HG03095 (cell line): ENCODE measurements at regions not wholly inside any gene's neighbourhood (a gene's known extent, or its start where the extent isn't known, plus 50 kb on each side); places are given as distances from the start of the nearest gene placed in this dataset.

ENCODE experiments used
- ATAC-seq: cut with Tn5 transposase; IDR thresholded peaks from one replicate; pipeline ENCODE4 v1.9.1; 2021; ENCODE audit warnings: moderate library complexity; ENCODE audit not compliant: unreplicated experiment

GRCh38 chr4:101596781-101597552 lies 193.6 kb upstream of the BANK1 start:
- no peak for ATAC-seq

- ATAC-seq: no peak
These were observed 195.9 kb upstream of the BANK1 start for GRCh38 chr4:101594588-101594987.

- no peak for ATAC-seq
These were observed 196.9 kb upstream of the BANK1 start for GRCh38 chr4:101593666-101594065.

- ATAC-seq: no peak
These were observed 206.2 kb upstream of the BANK1 start for GRCh38 chr4:101584306-101584705.

GRCh38 chr4:101563126-101563525 lies 215.8 kb upstream of the PPP3CA start:
- ATAC-seq: no peak

GRCh38 chr4:101556842-101557241 lies 209.5 kb upstream of the PPP3CA start:
- no peak for ATAC-seq

GRCh38 chr4:101555341-101555880 lies 208.1 kb upstream of the PPP3CA start:
- no peak for ATAC-seq

- no peak for ATAC-seq
These were observed 193.0 kb upstream of the PPP3CA start for GRCh38 chr4:101540336-101540735.

- ATAC-seq: no peak
These were observed 181.2 kb upstream of the PPP3CA start for GRCh38 chr4:101528526-101528925.

- ATAC-seq: peak; percentile 89
These were observed 179.9 kb upstream of the PPP3CA start for GRCh38 chr4:101527188-101527587.

GRCh38 chr4:101515566-101515965 lies 168.2 kb upstream of the PPP3CA start:
- ATAC-seq: no peak

GRCh38 chr4:101515099-101515498 lies 167.8 kb upstream of the PPP3CA start:
- ATAC-seq: no peak

GRCh38 chr4:101512416-101512815 lies 165.1 kb upstream of the PPP3CA start:
- ATAC-seq: no peak

GRCh38 chr4:101501421-101501820 lies 154.1 kb upstream of the PPP3CA start:
- no peak for ATAC-seq

GRCh38 chr4:101500742-101501141 lies 153.4 kb upstream of the PPP3CA start:
- ATAC-seq: no peak

GRCh38 chr4:101475246-101475645 lies 127.9 kb upstream of the PPP3CA start:
- ATAC-seq: no peak

- ATAC-seq: no peak
These were observed 123.9 kb upstream of the PPP3CA start for GRCh38 chr4:101471201-101471600.

GRCh38 chr4:101464596-101464995 lies 117.3 kb upstream of the PPP3CA start:
- no peak for ATAC-seq

GRCh38 chr4:101458914-101459313 lies 111.6 kb upstream of the PPP3CA start:
- ATAC-seq: no peak

- no peak for ATAC-seq
These were observed 111.1 kb upstream of the PPP3CA start for GRCh38 chr4:101458473-101458872.

GRCh38 chr4:101451086-101451485 lies 103.8 kb upstream of the PPP3CA start:
- ATAC-seq: no peak

- no peak for ATAC-seq
These were observed 94.1 kb upstream of the PPP3CA start for GRCh38 chr4:101441446-101441845.

GRCh38 chr4:101439926-101440325 lies 92.6 kb upstream of the PPP3CA start:
- no peak for ATAC-seq
